ENCODE measurements at regions not wholly inside any gene's neighbourhood (a gene's known extent, or its start where the extent isn't known, plus 50 kb on each side); places are given as distances from the start of the nearest gene placed in this dataset.

DNA sequence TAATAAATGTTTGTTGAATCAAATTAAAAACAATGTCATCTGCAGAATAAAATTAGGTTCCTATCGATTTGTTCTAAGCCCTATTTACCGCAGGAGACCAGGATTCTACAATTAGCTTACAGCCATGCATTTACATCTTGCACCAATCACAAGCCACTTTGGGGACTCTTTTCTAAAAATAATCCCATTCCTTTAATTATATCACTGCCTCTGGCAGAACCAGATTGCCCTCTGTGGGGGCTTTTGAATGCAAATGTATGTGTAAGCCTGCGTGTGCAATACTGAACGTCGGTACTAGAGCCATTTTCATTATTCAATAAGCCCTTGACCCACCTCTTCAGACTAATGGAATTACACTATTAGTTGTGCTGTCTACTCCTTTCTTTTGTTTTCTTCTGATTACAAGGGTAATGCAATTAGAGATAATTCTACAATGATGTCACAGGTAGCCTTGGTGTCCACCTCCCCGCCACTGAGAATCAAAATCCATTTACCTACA lies 391.3 kb upstream of the XYLT1 start:
- DNase-seq, result no peak

DNA sequence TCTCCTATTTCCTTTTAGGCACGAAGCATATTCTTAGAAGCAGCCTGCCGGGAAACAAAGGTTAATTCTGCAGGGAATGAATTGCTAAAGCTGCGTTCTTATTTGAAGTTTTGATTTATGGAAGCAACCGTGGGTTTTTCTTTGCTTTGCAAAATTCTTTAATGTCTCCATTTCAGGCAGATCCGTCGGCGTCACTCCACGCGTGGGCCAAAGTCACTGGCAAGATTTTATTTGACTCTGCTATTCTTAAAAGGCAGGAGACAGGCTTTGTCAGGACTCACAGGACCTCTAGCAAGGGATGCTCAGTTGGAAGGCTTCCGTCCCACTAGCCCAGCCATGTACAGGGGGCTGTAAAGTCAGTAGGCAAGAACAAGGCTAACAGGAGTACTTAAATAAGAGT lies 387.3 kb upstream of the XYLT1 start:
- no peak for DNase-seq

DNA sequence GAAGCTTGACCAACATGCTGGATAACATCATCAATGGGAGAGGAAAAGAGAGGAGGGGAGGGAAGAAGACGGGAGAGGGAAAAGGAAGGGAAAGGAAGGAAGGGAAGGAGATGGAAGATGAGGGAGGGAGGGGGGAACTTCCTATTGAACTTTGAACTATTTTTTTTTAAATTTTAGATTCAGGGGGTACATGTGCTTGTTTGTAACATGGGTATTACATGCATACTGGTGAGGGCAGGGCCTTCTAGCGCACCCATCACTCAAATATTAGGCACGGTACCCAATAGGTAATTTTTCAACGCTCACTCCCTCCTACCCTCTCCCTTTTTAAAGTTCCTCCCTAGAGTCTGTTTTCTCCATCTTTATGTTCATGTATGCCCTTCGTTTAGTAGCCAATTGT lies 383.2 kb upstream of the XYLT1 start:
- DNase-seq, result no peak

DNA sequence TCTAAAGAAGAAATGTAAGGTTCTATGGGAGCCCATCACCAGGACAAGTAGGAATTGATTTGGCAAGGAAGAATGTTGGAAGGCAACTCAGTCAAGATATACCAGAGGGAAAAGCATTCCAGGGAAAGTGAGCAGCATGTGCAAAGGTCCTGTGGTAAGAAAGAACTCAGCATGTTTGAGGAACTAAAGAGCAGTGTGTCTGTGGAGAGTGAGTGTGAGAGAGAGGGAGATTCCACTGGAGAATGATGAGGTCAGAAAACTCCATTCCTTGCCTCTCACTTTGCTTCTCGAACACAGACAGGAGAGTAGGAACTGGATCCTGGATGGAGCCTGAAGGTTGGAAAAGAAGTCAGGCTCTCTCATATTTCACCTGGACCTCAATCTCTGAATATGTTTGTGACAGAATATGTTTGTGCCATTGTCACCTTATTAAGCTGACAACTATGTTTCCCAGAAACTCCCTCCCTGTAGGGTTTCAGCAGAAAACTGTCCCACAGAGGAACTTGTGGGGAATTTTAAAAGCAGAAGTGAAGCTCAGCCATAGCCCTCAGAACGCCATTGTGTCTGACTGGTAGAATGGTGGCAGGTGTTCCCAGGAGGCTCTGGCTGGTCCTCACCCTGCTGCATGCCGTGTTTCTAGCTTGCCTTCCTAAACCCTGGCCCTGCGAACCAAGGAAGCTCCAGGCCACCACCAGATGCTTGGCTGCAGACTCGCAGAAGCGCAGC lies 382.4 kb upstream of the XYLT1 start:
- DNase-seq, result no peak

DNA sequence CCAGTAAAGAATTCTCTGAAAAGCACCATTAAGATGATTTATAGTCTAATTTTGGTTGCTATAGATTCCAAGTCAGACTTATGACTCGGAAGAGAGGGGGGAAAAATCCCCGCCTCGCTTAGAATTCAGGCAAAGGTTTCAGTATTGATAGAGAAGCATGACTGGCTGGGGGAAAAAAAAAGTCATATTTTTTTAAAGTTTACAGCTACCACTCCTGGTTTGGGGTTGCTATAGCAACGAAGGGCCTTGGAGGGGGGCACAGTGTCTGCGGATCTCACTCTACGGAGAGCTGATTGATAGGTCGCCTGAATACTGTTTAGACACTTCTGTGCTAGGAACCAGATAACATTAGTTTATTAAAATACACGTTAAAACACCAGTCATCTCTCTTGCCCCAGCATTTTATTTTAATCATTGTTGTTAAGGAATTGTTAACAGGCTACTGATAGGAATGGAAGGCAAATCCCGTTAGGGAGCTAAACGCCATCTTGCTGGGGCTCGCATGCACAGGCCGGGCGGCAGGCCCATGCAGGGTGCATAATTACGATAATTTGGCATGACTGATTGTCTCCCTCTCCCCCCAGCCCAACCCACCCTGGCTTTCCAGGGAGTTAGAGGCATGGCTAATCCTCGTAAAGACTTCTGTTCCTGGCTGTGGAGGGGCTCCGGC lies 380.0 kb upstream of the XYLT1 start:
- peak in 6 of 51 donors; percentile 0 to 8 (median 2) for DNase-seq

DNA sequence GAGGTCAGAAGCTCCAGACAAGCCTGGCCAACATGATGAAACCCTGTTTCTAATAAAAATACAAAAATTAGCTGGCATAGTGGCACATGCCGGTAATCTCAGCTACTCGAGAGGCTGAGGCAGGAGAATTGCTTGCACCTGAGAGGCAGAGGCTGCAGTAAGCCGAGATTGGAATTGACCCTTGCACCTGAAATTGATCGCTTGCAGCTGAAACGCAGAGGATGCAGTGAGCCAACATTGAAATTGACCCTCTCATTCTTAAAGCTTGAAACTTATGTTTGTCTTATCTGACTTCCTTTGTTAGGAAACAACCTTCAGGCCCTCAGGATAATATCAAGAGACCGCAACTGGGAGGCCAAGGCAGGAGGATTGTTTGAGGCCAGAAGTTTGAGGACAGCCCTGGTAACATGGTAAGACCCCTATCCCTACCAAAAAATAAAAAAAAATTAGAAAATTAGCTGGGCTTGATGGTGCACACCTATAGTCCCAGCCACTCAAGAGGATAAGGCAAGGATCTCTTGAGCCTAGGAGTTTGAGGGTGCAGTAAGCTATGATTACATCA lies 376.6 kb upstream of the XYLT1 start:
- DNase-seq, result no peak

DNA sequence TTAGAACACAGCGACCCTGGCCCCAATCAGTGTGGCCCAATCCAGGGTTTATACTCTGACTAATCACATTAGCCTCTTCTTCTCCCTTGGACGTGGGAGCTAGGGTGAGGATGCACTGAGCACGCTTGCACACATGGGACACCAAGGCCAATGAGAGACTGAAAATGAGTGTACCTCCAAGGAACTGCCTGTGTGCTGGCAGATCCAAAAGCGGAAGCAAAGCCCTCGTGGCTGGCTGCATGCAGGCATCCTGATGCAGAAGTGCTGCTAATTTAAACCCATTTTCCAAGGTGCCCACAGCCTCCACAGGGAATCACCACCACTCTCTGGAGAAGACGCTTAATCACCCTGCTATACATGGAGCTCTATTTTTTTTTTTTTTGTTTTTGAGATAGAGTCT lies 375.3 kb upstream of the XYLT1 start:
- DNase-seq, result no peak

DNA sequence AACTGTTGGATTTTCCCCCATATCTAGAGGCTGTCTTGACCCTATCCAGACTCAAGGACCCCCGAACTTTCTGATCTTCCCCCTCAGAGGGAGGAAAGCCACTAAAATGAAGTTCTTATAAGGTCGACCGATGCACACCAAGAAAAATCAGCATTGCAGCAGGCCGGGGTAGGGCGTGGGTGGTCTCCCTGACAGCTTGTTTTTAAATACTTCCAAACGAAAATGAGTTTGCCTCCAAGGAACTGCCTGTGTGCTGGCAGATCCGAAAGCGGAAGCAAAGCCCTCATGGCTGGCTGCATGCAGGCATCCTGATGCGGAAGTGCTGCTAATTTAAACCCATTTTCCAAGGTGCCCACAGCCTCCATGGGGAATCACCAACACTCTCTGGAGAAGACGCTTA lies 374.3 kb upstream of the XYLT1 start:
- DNase-seq, result peak in 1 of 51 donors; percentile 8

DNA sequence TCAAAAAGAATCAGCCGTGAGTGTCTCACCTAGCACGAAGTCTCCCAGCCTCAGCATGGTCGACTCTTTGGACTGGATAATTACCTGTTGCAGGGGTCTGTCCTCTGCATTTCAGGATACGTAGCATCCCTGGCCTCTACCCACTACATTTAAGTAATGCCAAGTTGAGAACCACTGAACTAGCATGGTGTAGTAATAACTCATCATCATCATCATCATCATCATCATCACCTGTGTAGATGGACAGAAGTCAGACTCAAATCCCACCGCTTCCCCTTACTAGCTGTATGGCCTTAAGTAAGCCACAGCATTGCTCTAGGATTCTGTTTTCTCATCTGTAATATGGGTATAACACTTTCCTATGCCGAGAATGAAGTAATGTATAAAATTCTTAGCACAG lies 373.1 kb upstream of the XYLT1 start:
- no peak for DNase-seq

DNA sequence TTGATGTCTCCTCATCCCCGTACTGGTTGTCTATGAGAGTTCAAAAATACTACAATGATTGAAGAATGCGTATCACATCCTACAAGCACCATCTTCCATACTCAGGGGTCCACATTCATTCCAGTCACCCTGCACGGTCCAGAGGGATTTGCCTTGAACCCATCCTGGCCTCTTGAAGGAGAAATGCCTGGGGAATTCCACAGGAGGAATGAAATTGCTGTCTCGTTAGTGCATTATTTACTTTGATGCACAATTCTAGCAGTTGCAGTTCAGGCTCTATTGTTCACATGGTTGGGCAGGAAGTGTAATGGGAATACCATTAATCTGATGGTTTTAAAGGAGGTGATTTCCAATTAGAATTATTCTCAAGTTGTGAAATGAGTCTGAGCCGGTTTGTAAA lies 369.1 kb upstream of the XYLT1 start:
- no peak for DNase-seq

DNA sequence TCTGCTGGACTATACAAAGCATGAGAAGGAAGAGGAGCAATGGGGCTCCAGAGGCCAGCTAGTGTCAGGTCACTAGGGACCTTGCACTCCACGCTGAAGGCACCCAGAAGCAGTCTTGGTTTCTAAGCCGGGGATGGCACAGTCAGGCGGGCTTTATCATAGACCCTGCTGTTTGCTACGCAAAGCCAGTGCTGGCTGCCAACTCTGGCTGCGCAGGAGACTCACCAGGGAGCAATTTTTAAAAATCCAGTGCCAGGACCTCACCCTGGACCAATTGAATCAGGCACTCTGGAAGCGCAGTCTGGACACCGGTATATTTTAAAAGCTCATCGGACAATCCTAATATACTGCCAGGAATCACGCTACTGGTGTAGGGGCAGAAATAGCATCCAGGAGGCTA lies 368.5 kb upstream of the XYLT1 start:
- DNase-seq, result no peak

DNA sequence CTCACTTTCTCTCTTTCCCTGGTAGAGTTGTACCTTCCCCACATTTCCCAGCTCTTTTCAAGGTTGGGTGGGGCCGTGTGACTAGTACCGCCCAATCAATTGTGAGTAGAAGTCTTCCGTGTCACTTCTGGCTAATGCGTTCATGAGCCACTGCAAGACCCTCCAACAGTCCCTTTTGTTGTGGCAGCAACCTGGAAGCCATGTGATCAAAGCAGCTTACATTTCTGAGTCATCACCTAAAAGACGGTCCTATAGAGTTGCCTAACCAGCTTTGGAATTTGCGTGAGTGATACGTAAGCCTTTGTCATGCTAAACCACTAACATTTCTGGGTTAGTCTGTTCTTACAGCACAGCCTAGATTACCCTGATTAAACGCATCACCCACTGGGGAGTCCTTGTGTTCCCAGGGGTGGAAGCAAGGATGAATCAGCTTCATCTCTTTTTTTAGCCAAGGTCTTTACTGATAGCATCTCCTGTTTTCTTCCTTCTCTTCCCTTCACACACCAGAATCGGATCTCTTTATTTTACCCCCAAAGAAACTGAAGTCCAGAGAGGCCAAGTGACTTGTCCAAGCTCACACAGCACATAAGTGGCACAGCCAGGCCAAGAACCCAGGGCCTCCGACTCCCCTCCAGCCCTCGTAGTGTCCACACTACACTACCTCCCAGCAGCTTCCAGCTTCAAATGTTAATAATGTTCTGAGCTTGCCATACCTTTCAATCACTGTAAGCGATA lies 366.3 kb upstream of the XYLT1 start:
- DNase-seq, result peak in 2 of 51 donors; percentile 1 to 23

DNA sequence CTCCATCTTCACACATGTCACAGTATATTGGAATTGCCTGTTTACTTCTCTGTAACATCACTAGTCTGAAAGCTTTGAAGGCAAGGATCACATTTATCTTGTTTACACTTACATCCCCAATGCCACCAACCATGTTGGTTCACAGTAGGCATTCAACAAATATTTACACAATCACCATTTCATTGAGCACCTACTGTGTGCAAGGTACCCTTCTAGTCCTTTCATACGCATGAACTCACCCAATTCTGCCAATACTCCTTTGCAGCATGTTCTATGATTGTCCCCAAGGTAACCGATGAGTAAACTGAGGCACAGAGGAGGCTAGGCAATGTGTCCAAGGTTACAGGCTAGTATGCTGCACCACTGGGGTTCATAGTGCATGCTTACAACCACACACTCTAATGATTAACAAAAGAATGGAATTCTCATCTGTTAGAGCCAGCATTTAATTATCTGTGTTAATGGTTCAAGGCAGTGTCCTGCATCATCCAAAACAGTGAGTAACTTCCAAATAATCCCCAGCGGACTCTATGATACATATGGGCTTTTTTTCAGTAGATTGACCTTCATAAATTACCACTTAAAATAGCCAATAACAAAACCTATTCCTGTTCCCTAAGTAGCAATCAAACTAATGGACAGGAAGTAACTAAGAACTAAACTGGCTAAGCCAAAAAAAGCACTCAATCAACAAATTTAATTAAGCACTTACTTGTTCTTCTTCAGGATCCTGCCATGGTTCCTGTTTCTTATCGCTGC lies 364.5 kb upstream of the XYLT1 start:
- DNase-seq, result no peak

DNA sequence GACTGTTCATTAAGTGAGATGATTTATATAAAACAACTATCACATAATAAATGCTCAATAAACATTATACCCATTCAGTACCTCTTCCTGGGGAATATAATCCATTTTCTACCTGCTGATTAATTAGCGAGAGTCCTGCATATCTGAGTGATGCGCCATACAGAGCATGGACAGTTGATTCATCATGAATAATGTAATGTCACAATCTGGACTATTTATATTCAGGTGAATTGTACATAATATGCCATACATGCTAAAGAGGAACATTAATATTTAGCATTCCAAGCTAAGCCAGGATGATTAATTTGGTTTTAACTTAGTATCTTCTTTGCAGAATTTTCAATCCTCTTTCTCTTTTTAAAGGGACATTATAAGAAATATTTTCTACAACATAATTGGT lies 362.0 kb upstream of the XYLT1 start:
- DNase-seq, result no peak

DNA sequence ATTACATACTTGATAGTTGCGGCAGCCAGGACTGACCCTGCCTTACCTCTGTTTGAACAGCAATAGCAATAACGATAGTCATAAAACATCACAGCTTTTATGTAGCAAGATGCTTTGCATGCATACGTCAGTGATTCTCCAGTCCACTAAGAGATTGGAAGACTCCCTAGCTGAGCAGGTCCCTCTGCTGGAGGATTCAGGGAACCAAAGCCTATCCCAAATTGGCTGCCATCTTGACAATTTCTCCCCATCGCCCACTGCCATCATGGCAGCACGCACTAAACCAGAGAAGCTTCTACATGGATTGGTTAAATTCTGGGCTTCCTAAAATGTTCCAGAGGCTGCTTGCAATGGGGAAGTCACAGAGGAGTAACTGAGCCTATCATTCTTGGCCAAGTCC lies 360.6 kb upstream of the XYLT1 start:
- DNase-seq, result no peak

DNA sequence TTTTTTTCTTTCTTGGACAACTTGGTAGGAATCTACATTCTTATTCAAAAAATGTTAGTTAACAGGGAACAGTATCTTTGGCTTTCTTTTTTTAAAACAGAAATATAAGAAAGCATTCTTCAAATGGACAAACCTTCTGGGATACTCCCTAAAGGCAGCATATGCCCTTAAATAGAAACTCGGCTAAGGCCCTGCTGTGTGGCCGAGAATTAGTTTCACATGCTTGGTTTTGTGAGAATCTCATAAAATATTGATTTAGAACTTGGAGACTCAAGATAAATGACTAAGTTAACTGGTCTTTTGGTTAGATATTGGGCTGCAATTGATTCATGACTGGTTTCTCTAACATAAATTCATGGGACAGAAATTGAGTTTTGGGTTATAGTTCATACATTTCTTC lies 359.9 kb upstream of the XYLT1 start:
- no peak for DNase-seq

DNA sequence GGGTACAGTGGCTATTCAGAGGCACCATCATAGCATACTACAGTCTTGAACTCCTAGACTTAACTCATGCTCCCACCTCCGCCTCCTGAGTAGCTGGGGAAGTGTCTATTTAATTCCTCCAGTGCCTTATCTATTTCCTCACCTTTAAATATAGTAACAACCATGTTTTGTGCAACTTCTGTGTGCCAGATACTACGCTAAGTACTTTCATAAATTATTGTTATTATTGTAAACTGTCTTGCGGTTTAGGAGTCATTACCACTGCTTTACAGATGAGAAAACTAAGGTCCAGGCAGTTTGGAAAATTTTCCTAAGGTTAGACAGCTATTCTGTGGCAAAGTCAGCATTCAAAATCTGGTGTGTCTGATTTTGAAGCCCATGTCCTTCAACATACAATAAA lies 359.1 kb upstream of the XYLT1 start:
- no peak for DNase-seq

DNA sequence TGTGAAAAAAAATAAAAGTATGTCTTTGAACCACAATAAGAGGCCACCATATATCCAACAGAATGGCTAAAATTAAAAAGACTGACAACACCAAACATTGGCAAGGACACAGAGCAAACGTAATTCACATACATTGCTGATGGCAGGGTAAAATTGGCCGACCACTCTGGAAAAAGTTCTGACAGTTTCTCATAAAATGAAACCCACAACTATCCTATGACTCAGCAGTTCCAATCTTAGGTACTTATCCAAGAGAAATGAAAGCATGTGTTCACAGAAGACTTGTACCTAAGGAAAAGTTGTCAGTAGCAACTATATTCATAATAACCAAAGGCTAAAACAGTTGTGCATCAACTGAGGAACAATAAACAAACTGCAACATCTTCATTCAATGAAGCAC lies 357.3 kb upstream of the XYLT1 start:
- DNase-seq, result no peak

DNA sequence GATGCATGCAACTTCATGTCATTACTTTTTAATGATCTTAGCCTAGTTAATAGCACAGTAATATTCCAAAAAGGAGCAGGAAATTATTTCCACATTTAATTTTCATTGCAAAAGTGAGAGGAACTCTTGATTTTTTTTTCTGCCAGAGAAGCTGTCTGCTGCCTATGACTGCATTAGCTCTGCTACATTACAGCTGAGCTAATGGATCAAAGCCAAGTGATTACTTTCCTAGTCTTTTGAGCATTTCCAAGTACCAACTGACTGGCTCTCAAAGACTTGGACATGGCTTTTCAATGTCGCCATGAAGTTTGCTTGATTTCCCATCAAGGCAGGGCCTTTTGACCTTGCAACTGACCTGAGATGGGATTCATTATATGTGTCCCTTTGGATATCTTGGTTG lies 356.6 kb upstream of the XYLT1 start:
- no peak for DNase-seq

DNA sequence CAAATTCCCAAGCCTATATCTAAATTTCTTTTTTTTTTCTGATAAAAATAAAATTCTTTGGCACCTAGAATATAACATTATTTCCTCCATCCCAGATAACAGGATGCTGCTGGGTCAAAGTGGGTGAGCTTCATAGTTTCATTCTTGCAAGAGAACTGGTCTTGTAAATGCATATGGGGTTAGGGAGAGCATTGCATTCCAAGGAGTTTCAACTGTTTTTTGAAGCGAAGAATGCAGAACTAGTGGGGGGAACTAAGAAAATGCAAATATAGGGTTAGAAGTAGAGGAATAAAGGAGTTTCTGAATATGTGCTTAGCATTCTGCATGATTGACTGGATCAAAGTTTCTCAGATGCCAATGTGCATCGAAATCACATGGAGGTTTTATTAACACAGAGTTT lies 347.2 kb upstream of the XYLT1 start:
- DNase-seq, result no peak

DNA sequence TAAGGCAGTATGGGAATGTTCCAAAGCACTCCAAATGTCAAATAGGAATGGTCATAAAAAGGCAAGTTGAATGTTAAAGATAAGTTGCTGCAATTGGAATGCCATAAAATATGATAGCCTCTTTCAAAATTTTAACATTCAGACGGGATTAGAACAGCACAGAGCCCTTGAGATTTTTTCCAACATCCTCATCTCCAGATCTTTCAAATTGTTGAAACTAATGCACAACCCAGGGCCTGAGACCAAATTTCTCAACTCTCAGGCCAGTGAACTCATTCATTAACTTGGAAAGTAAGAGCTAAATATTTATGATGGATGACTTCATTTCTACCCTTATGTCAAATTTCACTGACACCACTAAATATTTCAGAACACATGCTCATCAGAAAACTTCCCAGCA lies 346.5 kb upstream of the XYLT1 start:
- DNase-seq, result no peak

DNA sequence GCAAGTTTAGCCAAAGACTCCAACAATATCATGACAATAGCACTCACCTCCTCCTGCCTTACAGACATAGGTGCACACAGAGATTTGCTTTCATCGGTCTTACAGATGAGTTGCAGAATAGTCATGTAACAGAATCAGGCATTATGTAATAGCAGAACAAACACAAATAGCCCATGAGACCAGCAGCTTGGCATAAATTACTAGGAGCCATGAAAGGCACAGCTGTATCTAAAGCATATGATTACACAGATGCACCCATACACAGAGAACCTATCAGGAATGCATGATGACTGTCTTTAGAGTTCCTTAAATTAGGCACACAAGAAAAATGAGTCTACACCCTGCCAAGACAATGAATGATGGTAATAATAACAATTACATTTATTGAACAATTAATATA lies 342.0 kb upstream of the XYLT1 start:
- no peak for DNase-seq
